Stimulated activated CD8-positive, alpha-beta memory T cell treated with anti-CD3 and anti-CD28 coated beads, Interleukin-4, amount 100 ng/mL, for 48 hours (primary cell): ENCODE measurements at regions not wholly inside any gene's neighbourhood (a gene's known extent, or its start where the extent isn't known, plus 50 kb on each side); places are given as distances from the start of the nearest gene placed in this dataset.
A peak's percentile ranks its signal among the peaks of the same experiment; 100 is the strongest.

Source experiments
- DNase-seq: peaks from one replicate; pipeline ENCODE4 v3.0.0-alpha.2; 2020

DNA sequence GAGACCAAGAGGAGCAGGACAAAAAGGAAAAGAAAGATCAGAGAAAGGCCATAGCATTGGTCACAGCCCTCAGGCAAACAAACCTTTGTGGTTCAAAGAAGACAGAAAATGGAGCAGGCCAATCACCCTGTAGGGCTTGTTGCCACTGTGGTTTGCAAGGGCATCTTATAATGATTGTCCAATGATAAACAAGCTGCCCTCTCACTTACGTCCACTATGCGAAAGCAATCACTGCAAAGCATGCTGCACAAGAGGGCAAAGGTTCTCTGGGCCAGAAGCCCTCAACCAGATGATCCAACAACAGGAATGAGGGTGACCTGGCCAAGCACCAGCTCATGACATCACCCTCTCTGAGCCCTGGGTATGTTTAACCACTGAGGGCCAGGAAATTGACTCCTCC is 360.9 kb upstream of the HSFY2 start:
- DNase-seq: no peak

DNA sequence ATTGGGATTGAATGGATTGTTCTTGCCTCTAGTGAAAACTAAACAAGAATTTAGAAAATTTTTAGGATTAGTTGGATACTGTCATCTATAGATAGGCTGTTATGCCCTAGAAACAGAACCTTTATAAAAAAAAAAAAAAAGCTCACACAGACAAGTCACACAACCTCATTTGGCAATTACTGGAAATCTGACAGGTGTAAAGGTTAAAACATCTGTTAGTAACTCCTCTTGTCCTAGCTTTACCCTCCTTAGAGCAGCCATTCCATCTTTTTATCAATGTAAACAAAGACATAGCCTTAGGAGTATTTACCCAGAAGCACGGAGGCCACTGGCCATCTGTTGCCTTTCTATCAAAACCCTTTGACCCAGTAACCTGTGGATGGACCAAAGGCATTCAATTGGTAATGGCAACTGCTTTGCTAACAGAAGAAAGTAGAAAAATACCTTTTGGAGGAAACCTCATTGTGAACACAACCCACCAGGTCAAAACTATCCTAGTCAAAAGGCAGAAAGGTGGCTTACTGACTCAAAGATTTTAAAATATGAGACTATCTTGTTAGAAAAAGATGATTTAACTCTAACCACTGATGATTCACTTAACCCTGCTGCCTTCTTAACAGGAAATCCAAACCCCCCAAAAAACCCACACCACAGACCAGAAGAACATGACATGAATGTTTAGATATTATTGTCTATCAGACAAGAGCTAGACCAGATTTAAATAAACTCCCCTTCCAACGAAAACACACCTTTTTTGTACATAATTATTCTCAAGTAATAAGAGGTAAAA is 357.2 kb upstream of the HSFY2 start:
- DNase-seq: peak; percentile 24

- DNase-seq: no peak
These were observed 353.4 kb upstream of the HSFY2 start for GRCh38 chrY:19126889-19127288.

GRCh38 chrY:19124609-19125008 is 351.1 kb upstream of the HSFY2 start:
- no peak for DNase-seq

GRCh38 chrY:19122450-19122849 is 348.9 kb upstream of the HSFY2 start:
- no peak for DNase-seq

- no peak for DNase-seq
These were observed 324.8 kb upstream of the HSFY2 start for GRCh38 chrY:19098349-19098748.

DNA sequence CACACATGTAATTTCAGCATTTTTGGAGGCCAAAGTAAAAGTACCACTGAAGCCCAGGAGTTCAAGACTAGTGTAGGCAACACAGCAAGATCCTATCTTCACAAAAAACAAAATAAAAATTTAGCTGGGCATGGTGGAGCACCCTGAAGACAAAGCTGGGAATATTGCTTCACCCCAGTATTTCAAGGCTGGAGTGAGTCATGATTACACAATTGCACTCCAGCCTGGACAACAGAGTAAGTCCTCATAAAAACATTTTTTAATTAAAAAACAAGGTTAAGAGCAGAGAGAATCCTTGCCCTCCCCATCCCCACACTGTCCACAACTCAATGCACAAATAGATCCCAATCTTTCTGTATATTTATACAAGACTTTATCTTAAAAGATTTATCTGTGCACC is 321.9 kb upstream of the HSFY2 start:
- DNase-seq: no peak

DNA sequence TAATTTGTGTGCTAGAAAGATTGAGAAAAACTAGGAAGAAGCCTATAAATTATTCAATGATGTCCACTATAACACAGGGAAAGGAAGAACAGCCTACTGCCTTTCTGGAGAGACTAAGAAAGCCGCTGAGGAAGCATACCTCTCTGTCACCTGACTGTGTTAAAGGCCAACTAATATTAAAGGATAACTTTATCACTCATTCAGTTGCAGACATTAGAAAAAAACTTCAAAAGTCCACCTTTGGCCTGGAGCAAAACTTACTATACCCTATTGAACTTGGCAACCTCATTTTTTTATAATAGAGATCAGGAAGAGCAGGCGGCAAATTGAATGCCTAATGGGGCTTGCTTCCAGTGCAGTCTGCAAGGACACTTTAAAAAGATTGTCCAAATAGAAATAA is 309.5 kb upstream of the HSFY2 start:
- no peak for DNase-seq

GRCh38 chrY:19077698-19078113 is 304.2 kb upstream of the HSFY2 start:
- peak; percentile 25 for DNase-seq

DNA sequence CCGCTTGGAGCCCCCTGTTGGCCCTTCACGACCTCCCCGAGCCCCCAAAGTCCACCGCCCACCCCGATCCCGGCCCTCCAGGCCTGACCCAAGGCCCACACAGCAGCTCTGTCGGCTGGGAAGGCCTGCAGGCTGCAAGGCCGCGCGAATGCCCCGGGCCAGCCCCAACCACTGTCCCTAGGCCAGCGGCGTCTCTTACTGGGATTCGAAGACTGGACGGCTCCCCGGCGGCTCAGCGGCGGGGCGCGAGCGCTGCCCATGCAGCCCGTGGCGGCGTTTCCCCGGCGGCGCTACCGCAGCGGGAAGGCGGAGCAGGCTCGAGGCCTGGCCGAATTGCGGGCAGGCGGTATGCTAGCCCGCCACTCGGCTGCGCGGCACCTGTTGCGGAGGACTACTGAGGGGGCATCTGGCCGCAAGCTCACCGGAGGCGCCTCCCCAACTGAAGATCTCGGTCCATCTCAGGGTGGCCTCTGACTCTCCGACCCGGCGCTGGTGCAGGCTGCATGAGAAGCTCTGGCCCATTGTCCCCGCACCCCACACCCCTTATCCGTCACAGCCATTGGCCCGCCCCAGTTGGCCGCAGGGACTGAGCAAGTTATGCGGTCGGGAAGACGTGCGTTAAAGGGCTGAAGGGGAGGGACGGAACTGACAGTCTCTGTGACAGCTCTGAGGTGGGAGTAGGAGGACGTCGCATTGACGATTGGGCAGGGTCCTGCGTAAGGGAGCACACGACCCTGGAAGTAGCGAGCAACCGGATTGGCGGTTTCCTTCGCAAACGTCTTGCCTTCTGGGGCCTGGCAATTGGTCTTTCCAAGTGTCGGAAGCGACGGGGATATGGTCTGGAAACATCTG is 303.5 kb upstream of the HSFY2 start:
- peak; percentile 59 for DNase-seq

DNA sequence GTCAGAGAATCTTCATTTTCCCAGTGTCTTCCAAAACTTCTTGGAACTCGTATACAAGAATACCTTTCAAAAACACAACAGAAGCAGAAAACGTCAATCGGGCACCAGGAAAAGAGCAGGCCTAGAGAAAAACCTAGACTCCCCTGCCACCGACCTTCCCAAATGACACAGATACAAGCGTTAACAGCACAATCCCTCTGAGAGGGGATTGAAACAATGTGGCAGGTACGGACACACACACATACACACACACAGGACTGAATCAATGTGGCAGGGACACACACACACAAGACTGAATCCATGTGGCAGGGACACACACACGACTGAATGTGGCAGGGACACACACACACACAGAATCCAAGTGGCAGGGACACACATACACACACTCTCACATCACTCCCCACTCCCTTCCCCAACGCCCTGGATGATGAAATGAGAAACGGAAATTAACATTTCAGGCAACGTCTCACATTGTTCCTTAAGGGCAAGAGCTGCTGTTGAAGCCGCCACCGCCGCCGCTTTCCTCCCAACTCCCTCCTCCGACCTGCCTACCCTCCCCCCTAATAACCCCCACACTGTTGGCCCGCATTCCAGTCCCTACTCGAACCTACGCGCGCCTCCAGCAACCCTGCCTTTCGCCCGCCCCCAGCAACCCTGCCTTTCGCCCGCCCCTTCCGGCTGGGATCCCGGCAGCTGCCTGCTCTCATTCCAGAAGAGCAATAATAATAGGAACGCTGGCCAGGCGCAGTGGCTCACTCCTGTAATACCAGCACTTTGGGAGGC is 302.1 kb upstream of the HSFY2 start:
- DNase-seq: peak; percentile 60

DNA sequence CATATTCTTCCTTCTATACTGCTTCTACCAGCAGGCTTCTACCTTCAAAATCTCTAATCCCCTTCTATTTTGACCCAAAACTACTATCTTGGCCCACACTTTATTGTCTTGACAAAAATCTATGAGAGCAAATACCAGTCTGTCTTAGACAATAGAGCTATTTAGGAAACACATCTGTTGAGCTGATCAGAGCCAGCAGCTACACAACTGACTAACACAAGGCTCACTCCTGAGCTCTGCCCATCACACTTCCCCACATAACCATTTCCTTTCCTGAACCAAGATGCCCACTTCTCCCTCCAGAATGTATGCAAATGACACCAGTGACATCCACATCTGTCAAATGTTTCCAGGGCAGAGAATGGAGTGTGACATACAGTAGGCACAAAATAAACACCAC is 293.9 kb upstream of the HSFY2 start:
- no peak for DNase-seq

- DNase-seq: no peak
These were observed 293.1 kb upstream of the HSFY2 start for GRCh38 chrY:19066447-19067190.

DNA sequence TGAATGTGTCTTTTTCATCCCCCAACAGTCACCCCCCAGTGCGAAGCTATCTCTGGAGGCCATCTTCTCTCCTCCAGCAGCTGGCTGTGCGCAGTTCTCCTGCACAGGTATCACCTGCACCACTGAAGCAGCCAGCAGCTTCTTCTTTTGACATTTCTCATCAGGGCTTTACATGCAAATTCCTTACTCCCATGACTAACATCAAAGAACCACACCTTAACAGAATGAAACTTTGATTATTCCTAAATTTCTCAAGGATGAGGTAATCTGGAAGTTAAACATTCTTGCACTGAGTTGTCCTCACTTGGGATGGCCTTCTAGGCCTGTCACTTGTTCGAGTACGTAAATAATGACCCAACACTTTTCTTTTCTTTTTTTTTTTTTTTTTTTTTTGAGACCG is 291.6 kb upstream of the HSFY2 start:
- no peak for DNase-seq

DNA sequence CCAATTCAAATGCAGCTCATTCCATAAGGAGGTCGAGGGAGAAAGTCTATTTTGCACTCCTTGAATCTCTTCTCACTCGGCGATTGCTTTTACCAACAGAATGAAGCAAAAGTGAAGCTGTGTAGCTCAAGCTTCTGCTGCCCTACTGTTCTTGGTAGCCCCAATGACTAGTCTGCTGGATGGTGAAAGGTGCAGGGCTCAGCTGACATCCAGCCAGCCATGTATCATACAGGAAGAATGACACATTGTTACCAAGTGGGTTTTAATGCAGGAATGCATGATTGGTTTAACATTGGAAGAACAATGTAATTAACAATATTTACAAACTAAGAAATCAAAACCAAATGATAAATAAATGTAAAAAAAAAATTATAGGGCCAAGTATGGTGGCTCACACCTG is 286.2 kb upstream of the HSFY2 start:
- no peak for DNase-seq

DNA sequence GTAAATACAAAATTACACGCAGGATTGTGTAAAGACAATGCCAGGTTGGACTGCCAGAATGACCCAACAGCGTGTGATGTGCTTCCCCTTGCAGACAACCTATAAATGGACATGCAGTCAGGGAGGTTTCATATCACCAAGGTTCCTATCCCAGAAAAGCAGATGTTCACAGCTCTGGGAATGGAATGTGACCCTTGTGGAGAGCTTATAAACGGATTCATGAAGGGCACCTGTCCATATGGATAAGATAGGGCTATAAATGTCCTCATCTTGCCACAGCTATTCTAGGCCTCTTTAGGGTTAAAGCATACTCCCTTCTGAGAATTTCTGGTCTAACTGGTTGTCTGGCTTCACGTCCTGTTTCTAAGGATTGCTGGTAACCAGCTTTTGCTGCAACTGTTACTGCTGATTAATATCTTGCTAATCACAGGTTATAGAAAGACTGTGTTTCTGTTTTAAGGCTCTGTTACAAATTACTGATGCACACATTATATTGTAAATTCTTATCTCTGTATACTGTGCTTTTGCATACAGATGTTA is 285.4 kb upstream of the HSFY2 start:
- no peak for DNase-seq

- DNase-seq: no peak
These were observed 282.6 kb upstream of the HSFY2 start for GRCh38 chrY:19056138-19056469.

- no peak for DNase-seq
These were observed 281.9 kb upstream of the HSFY2 start for GRCh38 chrY:19055232-19056137.

- DNase-seq: no peak
These were observed 280.3 kb upstream of the HSFY2 start for GRCh38 chrY:19053806-19054205.

- DNase-seq: no peak
These were observed 277.5 kb upstream of the HSFY2 start for GRCh38 chrY:19051021-19051420.

GRCh38 chrY:19042984-19043442 is 269.5 kb upstream of the HSFY2 start:
- DNase-seq: no peak
